Ishikawa (cell line): ENCODE measurements at regions not wholly inside any gene's neighbourhood (a gene's known extent, or its start where the extent isn't known, plus 50 kb on each side); places are given as distances from the start of the nearest gene placed in this dataset.

Source experiments
- CEBPB ChIP-seq: IDR thresholded peaks from 2 replicates; pipeline ENCODE4 v1.6.1; 2012
- CREB1 ChIP-seq: IDR thresholded peaks from 2 replicates; pipeline ENCODE4 v1.6.1; 2012; ENCODE audit warnings: low read depth
- EGR1 ChIP-seq: IDR thresholded peaks from 2 replicates; pipeline ENCODE4 v1.6.1; 2012
- EP300 ChIP-seq: IDR thresholded peaks from 2 replicates; pipeline ENCODE4 v1.6.1; 2012; ENCODE audit warnings: borderline replicate concordance
- FOXM1 ChIP-seq: IDR thresholded peaks from 2 replicates; pipeline ENCODE4 v1.6.1; 2012; ENCODE audit warnings: low read depth, borderline replicate concordance
- NFIC ChIP-seq: IDR thresholded peaks from 2 replicates; pipeline ENCODE4 v1.6.1; 2012
- RAD21 ChIP-seq: IDR thresholded peaks from 2 replicates; pipeline ENCODE4 v1.6.1; 2012; ENCODE audit warnings: low read depth
- TAF1 ChIP-seq: IDR thresholded peaks from 2 replicates; pipeline ENCODE4 v1.6.1; 2012; ENCODE audit warnings: low read depth, mild to moderate bottlenecking
- TCF12 ChIP-seq: IDR thresholded peaks from 2 replicates; pipeline ENCODE4 v1.6.1; 2012; ENCODE audit warnings: low read depth
- TEAD4 ChIP-seq: IDR thresholded peaks from 2 replicates; pipeline ENCODE4 v1.6.1; 2012
- USF1 ChIP-seq: IDR thresholded peaks from 2 replicates; pipeline ENCODE4 v1.6.1; 2012
- YY1 ChIP-seq: IDR thresholded peaks from 2 replicates; pipeline ENCODE4 v1.6.1; 2012; ENCODE audit warnings: low read depth
- ZBTB7A ChIP-seq: IDR thresholded peaks from 2 replicates; pipeline ENCODE4 v1.6.1; 2012; ENCODE audit warnings: low read depth
- TF ChIP-seq, protein P1 (sequence below): IDR thresholded peaks from 2 replicates; pipeline ENCODE4 v1.6.1; 2012
- TF ChIP-seq, protein P2 (sequence below): IDR thresholded peaks from 2 replicates; pipeline ENCODE4 v1.6.1; 2012; ENCODE audit warnings: low read depth, mild to moderate bottlenecking

- TF ChIP-seq TAF1: no peak
- TF ChIP-seq, protein P1, sequence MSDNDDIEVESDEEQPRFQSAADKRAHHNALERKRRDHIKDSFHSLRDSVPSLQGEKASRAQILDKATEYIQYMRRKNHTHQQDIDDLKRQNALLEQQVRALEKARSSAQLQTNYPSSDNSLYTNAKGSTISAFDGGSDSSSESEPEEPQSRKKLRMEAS: no peak
- no peak for TF ChIP-seq EGR1
- no peak for TF ChIP-seq RAD21
- TF ChIP-seq ZBTB7A: no peak
- TF ChIP-seq TCF12: no peak
Measured at GRCh38 chr5:116778032-116778431, 203.4 kb upstream of the SEMA6A start.

GRCh38 chr5:116773926-116774325, 199.3 kb upstream of the SEMA6A start:
- TF ChIP-seq NFIC (no peak), TCF12 (no peak), FOXM1 (no peak), TAF1 (no peak), CREB1 (no peak), EP300 (no peak), ZBTB7A (no peak), CEBPB (no peak), TEAD4 (no peak), EGR1 (no peak), RAD21 (no peak), YY1 (no peak), USF1 (no peak)
- TF ChIP-seq, protein P1: no peak
- TF ChIP-seq, protein P2, sequence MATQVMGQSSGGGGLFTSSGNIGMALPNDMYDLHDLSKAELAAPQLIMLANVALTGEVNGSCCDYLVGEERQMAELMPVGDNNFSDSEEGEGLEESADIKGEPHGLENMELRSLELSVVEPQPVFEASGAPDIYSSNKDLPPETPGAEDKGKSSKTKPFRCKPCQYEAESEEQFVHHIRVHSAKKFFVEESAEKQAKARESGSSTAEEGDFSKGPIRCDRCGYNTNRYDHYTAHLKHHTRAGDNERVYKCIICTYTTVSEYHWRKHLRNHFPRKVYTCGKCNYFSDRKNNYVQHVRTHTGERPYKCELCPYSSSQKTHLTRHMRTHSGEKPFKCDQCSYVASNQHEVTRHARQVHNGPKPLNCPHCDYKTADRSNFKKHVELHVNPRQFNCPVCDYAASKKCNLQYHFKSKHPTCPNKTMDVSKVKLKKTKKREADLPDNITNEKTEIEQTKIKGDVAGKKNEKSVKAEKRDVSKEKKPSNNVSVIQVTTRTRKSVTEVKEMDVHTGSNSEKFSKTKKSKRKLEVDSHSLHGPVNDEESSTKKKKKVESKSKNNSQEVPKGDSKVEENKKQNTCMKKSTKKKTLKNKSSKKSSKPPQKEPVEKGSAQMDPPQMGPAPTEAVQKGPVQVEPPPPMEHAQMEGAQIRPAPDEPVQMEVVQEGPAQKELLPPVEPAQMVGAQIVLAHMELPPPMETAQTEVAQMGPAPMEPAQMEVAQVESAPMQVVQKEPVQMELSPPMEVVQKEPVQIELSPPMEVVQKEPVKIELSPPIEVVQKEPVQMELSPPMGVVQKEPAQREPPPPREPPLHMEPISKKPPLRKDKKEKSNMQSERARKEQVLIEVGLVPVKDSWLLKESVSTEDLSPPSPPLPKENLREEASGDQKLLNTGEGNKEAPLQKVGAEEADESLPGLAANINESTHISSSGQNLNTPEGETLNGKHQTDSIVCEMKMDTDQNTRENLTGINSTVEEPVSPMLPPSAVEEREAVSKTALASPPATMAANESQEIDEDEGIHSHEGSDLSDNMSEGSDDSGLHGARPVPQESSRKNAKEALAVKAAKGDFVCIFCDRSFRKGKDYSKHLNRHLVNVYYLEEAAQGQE: no peak

DNA sequence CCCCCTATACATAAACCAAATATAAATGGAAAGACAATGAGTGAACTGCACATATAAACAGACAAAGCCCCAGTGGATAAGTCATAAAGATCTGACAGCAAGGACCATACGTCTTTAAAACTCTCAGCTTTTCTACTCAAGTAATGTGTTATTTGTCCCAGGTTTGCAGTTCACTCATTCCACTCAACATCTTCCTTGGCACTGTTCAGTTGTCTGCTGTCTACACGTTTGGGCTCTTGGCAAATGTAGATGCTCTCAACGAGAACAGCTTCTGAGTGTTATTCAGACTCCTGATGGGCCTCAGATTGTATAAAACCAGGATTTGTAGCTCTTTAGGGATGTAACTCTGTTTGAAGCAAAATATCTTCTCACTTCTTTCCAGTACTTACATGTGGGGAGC, 198.2 kb upstream of the SEMA6A start:
- TF ChIP-seq RAD21: no peak
- TF ChIP-seq TCF12: no peak
- TF ChIP-seq TEAD4: no peak
- TF ChIP-seq TAF1: no peak
- no peak for TF ChIP-seq CEBPB
- TF ChIP-seq, protein P1: no peak

- no peak for TF ChIP-seq YY1
- TF ChIP-seq EP300: no peak
- TF ChIP-seq FOXM1: no peak
- no peak for TF ChIP-seq ZBTB7A
- no peak for TF ChIP-seq TCF12
- no peak for TF ChIP-seq EGR1
- TF ChIP-seq, protein P2: no peak
- no peak for TF ChIP-seq TEAD4
Measured at GRCh38 chr5:116772152-116772501, 197.5 kb upstream of the SEMA6A start.

- TF ChIP-seq ZBTB7A: no peak
- no peak for TF ChIP-seq EP300
- no peak for TF ChIP-seq USF1
- no peak for TF ChIP-seq NFIC
- no peak for TF ChIP-seq TCF12
- no peak for TF ChIP-seq FOXM1
- TF ChIP-seq, protein P2: no peak
- TF ChIP-seq CREB1: no peak
- TF ChIP-seq EGR1: no peak
- no peak for TF ChIP-seq CEBPB
Measured at GRCh38 chr5:116771466-116772151, 197.0 kb upstream of the SEMA6A start.
